Kidney (tissue), 13 donors: ENCODE measurements at regions not wholly inside any gene's neighbourhood (a gene's known extent, or its start where the extent isn't known, plus 50 kb on each side); places are given as distances from the start of the nearest gene placed in this dataset.
"Not testable (repeated sequence)": the region's sequence is repeated elsewhere in the genome, so short reads cannot be mapped to it uniquely, and the experiment has no call there.

Experiments
- DNase-seq, 5 donors: peaks; one replicate each; pipeline ENCODE4 v3.0.0-alpha.2; 2013 to 2020
- FAIRE-seq: peaks from 2 replicates; lab custom pipeline; 2012; peaks lifted over from hg19 to GRCh38; lab: Jason Lieb, UNC
- H3K27ac ChIP-seq, 2 donors: one replicate each; pipeline ENCODE4 v1.7.0; 2013; ENCODE audit warnings: low read depth in 2 of 2, low read length in 2 of 2, inconsistent platforms in 1 of 2
- H3K27me3 ChIP-seq: one replicate; pipeline ENCODE4 v1.7.1; 2013; ENCODE audit warnings: low read length, inconsistent platforms; ENCODE audit not compliant: control insufficient read depth, insufficient read depth
- H3K36me3 ChIP-seq, 3 donors: one replicate each; pipeline versions ENCODE4 v1.7.0 to v1.7.1; 2013; ENCODE audit warnings: low read length in 3 of 3, control low read depth in 1 of 3, inconsistent platforms in 1 of 3; ENCODE audit not compliant: insufficient read depth in 3 of 3, control insufficient read depth in 2 of 3
- H3K4me1 ChIP-seq, 3 donors: one replicate each; pipeline versions ENCODE4 v1.7.0 to v1.7.1; 2013; ENCODE audit warnings: low read length in 3 of 3, inconsistent platforms in 1 of 3, low read depth in 1 of 3; ENCODE audit not compliant: control insufficient read depth in 2 of 3, insufficient read depth in 2 of 3
- H3K4me3 ChIP-seq, 3 donors: one replicate each; pipeline versions ENCODE4 v1.7.0 to v1.8.1; 2013; ENCODE audit warnings: low read length in 3 of 3, control low read depth in 1 of 3, inconsistent platforms in 1 of 3
- H3K9ac ChIP-seq, 3 donors: one replicate each; pipeline versions ENCODE4 v1.7.0 to v1.7.1; 2013; ENCODE audit warnings: low read length in 3 of 3, control low read depth in 1 of 3, inconsistent platforms in 1 of 3
- H3K9me3 ChIP-seq, 3 donors: one replicate each; pipeline versions ENCODE4 v1.7.0 to v1.7.1; 2013; ENCODE audit warnings: low read length in 3 of 3, control low read depth in 1 of 3, inconsistent platforms in 1 of 3; ENCODE audit not compliant: control insufficient read depth in 2 of 3, insufficient read depth in 1 of 3
- CTCF ChIP-seq: IDR thresholded peaks from 3 replicates; pipeline ENCODE4 v1.5.1; 2012; ENCODE audit warnings: mild to moderate bottlenecking, moderate library complexity, borderline replicate concordance; ENCODE audit not compliant: insufficient read depth; ENCODE audit errors: extremely low read depth
- intact Hi-C: fragments of 100-400 bp; cut with DNase I; formaldehyde crosslinking; loops from one replicate; pipeline ENCODE4 v1.11.1; 2022
- donor health status: control.
- donor health status: control.
- donor health status: control.
- donor health status: control.
- donor health status: control.
- donor health status: DM: yes; HTN: yes; CAD: no.
- donor health status: Normal renal cell carcinoma (clear cell type).

- H3K4me3 ChIP-seq, result no peak overlapping the region
- DNase-seq (no peak), FAIRE-seq (no peak)
- H3K36me3 ChIP-seq, result no peaks in the 10 kb centered on the region
- no peak overlapping the region for H3K9ac ChIP-seq
- no peaks in the 10 kb centered on the region for H3K4me1 ChIP-seq
- no peak overlapping the region for H3K27ac ChIP-seq
- intact Hi-C loops, result no loop called here
- no peak for TF ChIP-seq CTCF
- H3K27me3 ChIP-seq, result no peaks in the 10 kb centered on the region
- no peaks in the 10 kb centered on the region for H3K9me3 ChIP-seq
Observed at GRCh38 chr6:164741938-164742451, 567.4 kb downstream of the C6orf118 start.

GRCh38 chr6:164736090-164736489 lies 573.3 kb downstream of the C6orf118 start:
- intact Hi-C loops, DNase-seq, H3K4me1 ChIP-seq, FAIRE-seq, H3K4me3 ChIP-seq, H3K27ac ChIP-seq, H3K27me3 ChIP-seq, H3K9ac ChIP-seq, H3K9me3 ChIP-seq, H3K36me3 ChIP-seq: not testable (repeated sequence)

GRCh38 chr6:164731539-164731938 lies 577.9 kb downstream of the C6orf118 start:
- H3K4me1 ChIP-seq, result no peaks in the 10 kb centered on the region
- DNase-seq (peak in 1 of 5 donors; percentile 4), FAIRE-seq (no peak)
- H3K9ac ChIP-seq, result no peak overlapping the region
- no peaks in the 10 kb centered on the region for H3K27me3 ChIP-seq
- no peak for TF ChIP-seq CTCF
- intact Hi-C loops, result no loop called here
- no peak overlapping the region for H3K4me3 ChIP-seq
- H3K27ac ChIP-seq, result no peak overlapping the region
- H3K36me3 ChIP-seq, result no peaks in the 10 kb centered on the region
- no peaks in the 10 kb centered on the region for H3K9me3 ChIP-seq

GRCh38 chr6:164721460-164721859 lies 587.9 kb downstream of the C6orf118 start:
- intact Hi-C loops, result no loop called here
- no peak overlapping the region for H3K9ac ChIP-seq
- H3K27me3 ChIP-seq, result no peaks in the 10 kb centered on the region
- no peak for TF ChIP-seq CTCF
- H3K36me3 ChIP-seq, result no peaks in the 10 kb centered on the region
- H3K4me3 ChIP-seq, result no peak overlapping the region
- H3K4me1 ChIP-seq, result no peaks in the 10 kb centered on the region
- H3K9me3 ChIP-seq, result peaks cover 0 to 3% (median 2%) of the 10 kb centered on the region in 3 donors
- no peak overlapping the region for H3K27ac ChIP-seq
- no peak for FAIRE-seq
- no peak for DNase-seq
